Neural cell (in vitro differentiated cells): ENCODE measurements at regions not wholly inside any gene's neighbourhood (a gene's known extent, or its start where the extent isn't known, plus 50 kb on each side); places are given as distances from the start of the nearest gene placed in this dataset.

ENCODE experiments used
- H2AFZ ChIP-seq: fragments of 200-600, 300-800 bp; sonication (generic), shearing (Covaris generic); 2 replicates; pipeline ENCODE4 v1.6.0; 2014; ENCODE audit warnings: low read depth, mild to moderate bottlenecking, antibody characterized with exemption, low read length, moderate library complexity
- H3F3A ChIP-seq: fragments of 200-600 bp; shearing (Covaris generic); 2 replicates; pipeline ENCODE4 v1.6.1; 2016; ENCODE audit warnings: mild to moderate bottlenecking, moderate library complexity, mixed read lengths, antibody characterized with exemption, low read length; ENCODE audit not compliant: insufficient read depth, poor library complexity, severe bottlenecking
- H3K27ac ChIP-seq: fragments of 200-600, 300-800 bp; sonication (generic), shearing (Covaris generic); 2 replicates; pipeline ENCODE4 v1.5.1; 2014; ENCODE audit warnings: mild to moderate bottlenecking, low read length, moderate library complexity
- H3K27me3 ChIP-seq: fragments of 300-800, 200-600 bp; sonication (generic), shearing (Covaris generic); 2 replicates; pipeline ENCODE4 v1.6.0; 2014; ENCODE audit warnings: mild to moderate bottlenecking, low read depth, low read length, moderate library complexity; ENCODE audit not compliant: insufficient read depth
- H3K36me3 ChIP-seq: fragments of 300-800, 200-600 bp; sonication (generic), shearing (Covaris generic); 2 replicates; pipeline ENCODE4 v1.5.1; 2014; ENCODE audit warnings: mild to moderate bottlenecking, antibody characterized with exemption, low read length, moderate library complexity; ENCODE audit not compliant: insufficient read depth
- H3K4me2 ChIP-seq: fragments of 300-800, 200-600 bp; sonication (generic), shearing (Covaris generic); 2 replicates; pipeline ENCODE4 v1.6.0; 2014; ENCODE audit warnings: mild to moderate bottlenecking, low read length
- H3K4me3 ChIP-seq: fragments of 300-800, 200-600 bp; sonication (generic), shearing (Covaris generic); 2 replicates; pipeline ENCODE4 v1.5.1; 2014; ENCODE audit warnings: mild to moderate bottlenecking, low read length, moderate library complexity
- H3K79me2 ChIP-seq: fragments of 200-600 bp; shearing (Covaris generic); replicated peaks from 2 replicates; pipeline ENCODE4 v1.6.0; 2014; ENCODE audit warnings: mild to moderate bottlenecking, low read length, moderate library complexity; ENCODE audit not compliant: insufficient read depth
- H3K9ac ChIP-seq: fragments of 300-800, 200-600 bp; sonication (generic), shearing (Covaris generic); 2 replicates; pipeline ENCODE4 v1.6.1; 2016; ENCODE audit warnings: mild to moderate bottlenecking, low read length, mixed read lengths
- H3K9me2 ChIP-seq: fragments of 200-600 bp; shearing (Covaris generic); 2 replicates; pipeline ENCODE4 v1.6.1; 2016; ENCODE audit warnings: mild to moderate bottlenecking, low read length, mixed read lengths; ENCODE audit not compliant: insufficient read depth
- H3K9me3 ChIP-seq: fragments of 200-600, 300-800 bp; sonication (generic), shearing (Covaris generic); 2 replicates; pipeline ENCODE4 v1.6.1; 2016; ENCODE audit warnings: mild to moderate bottlenecking, mixed run types, low read length, moderate library complexity, mixed read lengths
- H4K20me1 ChIP-seq: fragments of 200-600 bp; shearing (Covaris generic); 2 replicates; pipeline ENCODE4 v1.6.1; 2016; ENCODE audit warnings: mild to moderate bottlenecking, mixed run types; ENCODE audit not compliant: insufficient read depth
- EP300 ChIP-seq: fragments of 450-650 bp; conservative IDR thresholded peaks from 2 replicates; pipeline ENCODE4 v1.6.1; 2014; ENCODE audit warnings: antibody characterized with exemption, mild to moderate bottlenecking, moderate library complexity; ENCODE audit not compliant: poor library complexity, severe bottlenecking
- EZH2 ChIP-seq: fragments of 200-600, 300-800 bp; shearing (Covaris generic), sonication (generic); IDR thresholded peaks from 2 replicates; pipeline ENCODE4 v1.6.1; 2014; ENCODE audit warnings: antibody characterized with exemption, low read length, borderline replicate concordance, mild to moderate bottlenecking; ENCODE audit not compliant: insufficient read depth, poor library complexity, severe bottlenecking
- MXI1 ChIP-seq: fragments of 450-650 bp; conservative IDR thresholded peaks from 2 replicates; pipeline ENCODE4 v1.6.1; 2014; ENCODE audit warnings: antibody characterized with exemption, mild to moderate bottlenecking; ENCODE audit not compliant: poor library complexity, severe bottlenecking
- POLR2AphosphoS5 ChIP-seq: IDR thresholded peaks from 2 replicates; pipeline ENCODE4 v1.6.1; 2012
- RAD21 ChIP-seq: fragments of 450-650 bp; conservative IDR thresholded peaks from 2 replicates; pipeline ENCODE4 v1.6.1; 2014; ENCODE audit warnings: antibody characterized with exemption, mild to moderate bottlenecking, moderate library complexity
- SMC3 ChIP-seq: fragments of 450-650 bp; conservative IDR thresholded peaks from 2 replicates; pipeline ENCODE4 v1.6.1; 2014; ENCODE audit warnings: antibody characterized with exemption, mild to moderate bottlenecking, moderate library complexity; ENCODE audit not compliant: poor library complexity
- TAF1 ChIP-seq: IDR thresholded peaks from 2 replicates; pipeline ENCODE4 v1.6.1; 2012; ENCODE audit warnings: low read depth
- TF ChIP-seq, protein P1 (sequence below): IDR thresholded peaks from 2 replicates; pipeline ENCODE4 v1.6.1; 2012; ENCODE audit warnings: borderline replicate concordance
- TF ChIP-seq, protein P2 (sequence below): fragments of 450-650 bp; IDR thresholded peaks from 2 replicates; pipeline ENCODE4 v1.5.1; 2014; ENCODE audit warnings: antibody characterized with exemption, mild to moderate bottlenecking, moderate library complexity; ENCODE audit not compliant: poor library complexity, severe bottlenecking

DNA sequence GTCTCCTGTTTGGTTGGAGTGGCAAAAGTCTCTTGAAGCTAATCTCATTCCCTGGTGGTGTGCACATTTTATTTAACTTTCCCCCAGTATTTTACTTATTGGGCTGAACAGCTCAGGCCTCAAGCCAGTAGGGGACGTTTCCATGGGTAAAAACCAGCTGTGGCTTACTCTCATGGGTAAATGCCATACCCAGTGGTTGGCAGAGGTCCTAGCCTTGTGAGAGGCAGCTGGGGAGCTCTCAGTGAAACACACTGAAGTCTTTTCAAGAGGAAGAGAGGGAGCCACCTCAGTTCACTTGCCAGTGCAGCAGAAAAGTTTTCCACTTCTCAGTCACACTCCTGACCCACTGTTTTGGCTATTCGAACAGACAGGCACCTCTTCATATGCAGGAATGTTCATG is 1964.2 kb downstream of the ARAP2 start:
- Histone ChIP-seq H2AFZ (no peak overlapping the region), H3K9me3 (no peaks in the 10 kb centered on the region), H3K9me2 (no peaks in the 10 kb centered on the region), H3K27ac (no peak overlapping the region), H3K36me3 (no peaks in the 10 kb centered on the region), H3F3A (no peaks in the 10 kb centered on the region), H4K20me1 (no peaks in the 10 kb centered on the region), H3K9ac (no peak overlapping the region), H3K4me3 (no peak overlapping the region), H3K4me2 (no peak overlapping the region), H3K79me2 (no peaks in the 10 kb centered on the region), H3K27me3 (no peaks in the 10 kb centered on the region)
- no peak for TF ChIP-seq RAD21
- TF ChIP-seq MXI1: no peak
- no peak for TF ChIP-seq SMC3
- no peak for TF ChIP-seq TAF1
- TF ChIP-seq POLR2AphosphoS5: no peak
- TF ChIP-seq, protein P1, sequence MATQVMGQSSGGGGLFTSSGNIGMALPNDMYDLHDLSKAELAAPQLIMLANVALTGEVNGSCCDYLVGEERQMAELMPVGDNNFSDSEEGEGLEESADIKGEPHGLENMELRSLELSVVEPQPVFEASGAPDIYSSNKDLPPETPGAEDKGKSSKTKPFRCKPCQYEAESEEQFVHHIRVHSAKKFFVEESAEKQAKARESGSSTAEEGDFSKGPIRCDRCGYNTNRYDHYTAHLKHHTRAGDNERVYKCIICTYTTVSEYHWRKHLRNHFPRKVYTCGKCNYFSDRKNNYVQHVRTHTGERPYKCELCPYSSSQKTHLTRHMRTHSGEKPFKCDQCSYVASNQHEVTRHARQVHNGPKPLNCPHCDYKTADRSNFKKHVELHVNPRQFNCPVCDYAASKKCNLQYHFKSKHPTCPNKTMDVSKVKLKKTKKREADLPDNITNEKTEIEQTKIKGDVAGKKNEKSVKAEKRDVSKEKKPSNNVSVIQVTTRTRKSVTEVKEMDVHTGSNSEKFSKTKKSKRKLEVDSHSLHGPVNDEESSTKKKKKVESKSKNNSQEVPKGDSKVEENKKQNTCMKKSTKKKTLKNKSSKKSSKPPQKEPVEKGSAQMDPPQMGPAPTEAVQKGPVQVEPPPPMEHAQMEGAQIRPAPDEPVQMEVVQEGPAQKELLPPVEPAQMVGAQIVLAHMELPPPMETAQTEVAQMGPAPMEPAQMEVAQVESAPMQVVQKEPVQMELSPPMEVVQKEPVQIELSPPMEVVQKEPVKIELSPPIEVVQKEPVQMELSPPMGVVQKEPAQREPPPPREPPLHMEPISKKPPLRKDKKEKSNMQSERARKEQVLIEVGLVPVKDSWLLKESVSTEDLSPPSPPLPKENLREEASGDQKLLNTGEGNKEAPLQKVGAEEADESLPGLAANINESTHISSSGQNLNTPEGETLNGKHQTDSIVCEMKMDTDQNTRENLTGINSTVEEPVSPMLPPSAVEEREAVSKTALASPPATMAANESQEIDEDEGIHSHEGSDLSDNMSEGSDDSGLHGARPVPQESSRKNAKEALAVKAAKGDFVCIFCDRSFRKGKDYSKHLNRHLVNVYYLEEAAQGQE: no peak
- no peak for TF ChIP-seq EP300
- TF ChIP-seq, protein P2, sequence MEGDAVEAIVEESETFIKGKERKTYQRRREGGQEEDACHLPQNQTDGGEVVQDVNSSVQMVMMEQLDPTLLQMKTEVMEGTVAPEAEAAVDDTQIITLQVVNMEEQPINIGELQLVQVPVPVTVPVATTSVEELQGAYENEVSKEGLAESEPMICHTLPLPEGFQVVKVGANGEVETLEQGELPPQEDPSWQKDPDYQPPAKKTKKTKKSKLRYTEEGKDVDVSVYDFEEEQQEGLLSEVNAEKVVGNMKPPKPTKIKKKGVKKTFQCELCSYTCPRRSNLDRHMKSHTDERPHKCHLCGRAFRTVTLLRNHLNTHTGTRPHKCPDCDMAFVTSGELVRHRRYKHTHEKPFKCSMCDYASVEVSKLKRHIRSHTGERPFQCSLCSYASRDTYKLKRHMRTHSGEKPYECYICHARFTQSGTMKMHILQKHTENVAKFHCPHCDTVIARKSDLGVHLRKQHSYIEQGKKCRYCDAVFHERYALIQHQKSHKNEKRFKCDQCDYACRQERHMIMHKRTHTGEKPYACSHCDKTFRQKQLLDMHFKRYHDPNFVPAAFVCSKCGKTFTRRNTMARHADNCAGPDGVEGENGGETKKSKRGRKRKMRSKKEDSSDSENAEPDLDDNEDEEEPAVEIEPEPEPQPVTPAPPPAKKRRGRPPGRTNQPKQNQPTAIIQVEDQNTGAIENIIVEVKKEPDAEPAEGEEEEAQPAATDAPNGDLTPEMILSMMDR: no peak
- no peak for TF ChIP-seq EZH2

DNA sequence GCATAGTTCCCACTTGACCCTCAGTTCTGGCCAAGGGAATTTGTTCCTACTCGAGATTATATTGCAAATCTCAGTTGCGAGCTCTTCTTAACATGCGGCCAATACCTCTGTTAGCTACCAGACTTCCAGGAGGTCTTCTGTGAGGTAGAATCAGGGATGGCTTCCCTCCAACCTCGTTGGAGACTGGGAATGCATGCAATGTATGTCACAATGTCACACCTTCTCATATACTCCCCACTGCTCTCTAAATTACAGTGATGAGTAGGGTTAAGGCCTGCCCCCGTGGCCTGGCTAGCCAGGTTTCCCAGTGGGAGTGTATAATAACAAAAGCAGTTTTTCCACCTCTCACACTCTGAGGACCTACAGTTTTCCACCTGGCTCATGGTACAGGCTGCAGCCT is 1962.5 kb downstream of the ARAP2 start:
- H3K36me3 ChIP-seq: no peaks in the 10 kb centered on the region

More for the DNA sequence above, 1962.5 kb downstream of the ARAP2 start:
- H3K4me3 ChIP-seq: no peak overlapping the region
- H3K9ac ChIP-seq: no peak overlapping the region
- TF ChIP-seq POLR2AphosphoS5: no peak
- TF ChIP-seq RAD21: no peak
- TF ChIP-seq TAF1: no peak
- no peak for TF ChIP-seq SMC3
- TF ChIP-seq MXI1: no peak
- no peak for TF ChIP-seq EP300
- TF ChIP-seq, protein P1: no peak
- TF ChIP-seq EZH2: no peak
- TF ChIP-seq, protein P2: no peak
- no peaks in the 10 kb centered on the region for H3K9me3 ChIP-seq
- H3F3A ChIP-seq: no peaks in the 10 kb centered on the region
- H3K4me2 ChIP-seq: no peak overlapping the region
- H4K20me1 ChIP-seq: no peaks in the 10 kb centered on the region
- no peak overlapping the region for H2AFZ ChIP-seq
- no peak overlapping the region for H3K27ac ChIP-seq
- no peaks in the 10 kb centered on the region for H3K27me3 ChIP-seq
- no peaks in the 10 kb centered on the region for H3K79me2 ChIP-seq
- no peaks in the 10 kb centered on the region for H3K9me2 ChIP-seq
